DND-41 (cell line): ENCODE measurements at regions not wholly inside any gene's neighbourhood (a gene's known extent, or its start where the extent isn't known, plus 50 kb on each side); places are given as distances from the start of the nearest gene placed in this dataset.

Source experiments
- EZH2 ChIP-seq: IDR thresholded peaks from 3 replicates; pipeline ENCODE4 v1.6.1; 2012; ENCODE audit warnings: borderline replicate concordance, low read depth, mild to moderate bottlenecking, moderate library complexity, low read length, inconsistent platforms; ENCODE audit not compliant: severe bottlenecking
- TF ChIP-seq, protein P1 (sequence below): IDR thresholded peaks from 2 replicates; pipeline ENCODE4 v1.5.1; 2012; ENCODE audit warnings: borderline replicate concordance, low read length, moderate library complexity, mild to moderate bottlenecking; ENCODE audit not compliant: poor library complexity, severe bottlenecking; ENCODE audit errors: extremely low read depth

- TF ChIP-seq EZH2: no peak
- TF ChIP-seq, protein P1, sequence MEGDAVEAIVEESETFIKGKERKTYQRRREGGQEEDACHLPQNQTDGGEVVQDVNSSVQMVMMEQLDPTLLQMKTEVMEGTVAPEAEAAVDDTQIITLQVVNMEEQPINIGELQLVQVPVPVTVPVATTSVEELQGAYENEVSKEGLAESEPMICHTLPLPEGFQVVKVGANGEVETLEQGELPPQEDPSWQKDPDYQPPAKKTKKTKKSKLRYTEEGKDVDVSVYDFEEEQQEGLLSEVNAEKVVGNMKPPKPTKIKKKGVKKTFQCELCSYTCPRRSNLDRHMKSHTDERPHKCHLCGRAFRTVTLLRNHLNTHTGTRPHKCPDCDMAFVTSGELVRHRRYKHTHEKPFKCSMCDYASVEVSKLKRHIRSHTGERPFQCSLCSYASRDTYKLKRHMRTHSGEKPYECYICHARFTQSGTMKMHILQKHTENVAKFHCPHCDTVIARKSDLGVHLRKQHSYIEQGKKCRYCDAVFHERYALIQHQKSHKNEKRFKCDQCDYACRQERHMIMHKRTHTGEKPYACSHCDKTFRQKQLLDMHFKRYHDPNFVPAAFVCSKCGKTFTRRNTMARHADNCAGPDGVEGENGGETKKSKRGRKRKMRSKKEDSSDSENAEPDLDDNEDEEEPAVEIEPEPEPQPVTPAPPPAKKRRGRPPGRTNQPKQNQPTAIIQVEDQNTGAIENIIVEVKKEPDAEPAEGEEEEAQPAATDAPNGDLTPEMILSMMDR: no peak
Measured at GRCh38 chr4:174111422-174111821, 172.0 kb downstream of the FBXO8 start.
